ENCODE measurements at regions not wholly inside any gene's neighbourhood (a gene's known extent, or its start where the extent isn't known, plus 50 kb on each side); places are given as distances from the start of the nearest gene placed in this dataset.

- no peak for DNase-seq (ENCODE audit: extremely low read depth, low read depth, low spot score)
Observed at GRCh38 chr6:121810158-121811032, 374.9 kb downstream of the GJA1 start.

DNA sequence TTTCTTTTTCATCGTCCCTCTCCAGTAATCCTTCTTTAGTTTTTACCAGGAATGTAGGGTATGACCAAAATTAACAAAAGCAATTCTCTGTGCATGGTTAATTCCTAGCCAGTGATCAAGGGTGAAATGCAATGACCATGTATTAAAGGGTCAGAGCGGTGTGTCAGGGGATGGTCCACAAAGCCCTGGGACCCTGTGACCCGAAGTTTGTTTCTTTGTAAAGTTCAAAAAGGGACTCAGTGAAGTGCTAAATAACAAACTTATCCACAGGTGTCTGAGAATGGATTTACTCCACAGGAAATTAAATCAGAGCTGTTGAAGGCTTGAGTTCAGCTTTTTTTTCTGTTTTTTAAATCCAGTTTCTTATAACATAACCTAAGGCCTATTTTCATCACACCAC is 375.7 kb downstream of the GJA1 start:
- DNase-seq (ENCODE audit: extremely low read depth, low read depth, low spot score) = no peak

DNA sequence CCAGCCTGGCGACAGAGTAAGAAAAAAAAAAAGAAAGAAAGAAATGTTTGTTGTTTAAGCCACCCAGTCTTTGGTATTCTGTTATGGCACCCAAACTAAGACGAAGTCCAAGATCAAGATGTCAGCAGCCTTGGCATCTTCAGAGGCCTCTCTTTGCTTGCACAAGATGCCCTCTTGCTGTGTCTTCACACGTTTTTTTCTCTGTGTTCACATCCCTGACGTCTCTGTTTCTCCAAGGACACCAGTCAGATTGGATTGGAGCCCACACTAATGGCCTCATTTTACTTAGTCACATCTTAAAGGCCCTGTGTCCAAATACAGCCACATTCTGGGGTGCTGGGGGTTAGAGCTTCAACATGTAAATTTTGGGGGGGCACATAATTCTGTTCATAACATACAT is 380.9 kb downstream of the GJA1 start:
- DNase-seq (ENCODE audit: extremely low read depth, low read depth, low spot score) = no peak

DNA sequence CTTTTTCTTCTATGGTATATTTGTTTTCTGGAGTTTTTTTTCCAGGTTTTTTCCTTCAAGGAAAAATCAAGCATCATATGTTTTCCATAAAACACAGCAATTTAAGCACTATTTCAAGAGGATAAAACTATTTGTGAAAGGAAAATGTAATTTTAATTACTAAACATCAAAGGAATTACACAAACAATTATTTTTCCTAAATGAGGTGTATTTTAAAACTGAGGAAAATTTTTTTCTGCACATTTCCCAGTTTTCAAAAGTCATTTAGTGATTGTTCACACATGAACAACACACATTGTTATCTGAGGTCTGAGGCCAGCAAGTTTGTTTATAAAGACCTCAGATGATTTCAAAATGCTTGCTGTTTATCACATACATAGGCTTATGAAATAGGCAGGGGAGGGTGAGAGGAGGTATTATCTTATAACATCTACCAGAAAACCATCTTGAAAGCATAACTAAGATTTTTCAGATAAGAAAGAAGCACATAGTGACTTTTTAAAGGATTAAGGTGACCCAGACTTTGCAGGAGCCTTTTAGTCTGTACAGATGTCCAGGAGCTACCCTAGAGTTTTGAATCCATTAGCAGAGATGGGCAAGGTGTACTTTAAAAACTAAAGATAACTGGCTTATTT is 381.6 kb downstream of the GJA1 start:
- no peak for DNase-seq (ENCODE audit: extremely low read depth, low read depth, low spot score)

- DNase-seq (ENCODE audit: extremely low read depth, low read depth, low spot score) = no peak
Observed at GRCh38 chr6:121823437-121823851, 388.0 kb downstream of the GJA1 start.

- DNase-seq (ENCODE audit: extremely low read depth, low read depth, low spot score) = peak; percentile 96
Observed at GRCh38 chr6:121826156-121826810, 390.8 kb downstream of the GJA1 start.

- no peak for DNase-seq (ENCODE audit: extremely low read depth, low read depth, low spot score)
Observed at GRCh38 chr6:121828146-121828886, 392.9 kb downstream of the GJA1 start.

DNA sequence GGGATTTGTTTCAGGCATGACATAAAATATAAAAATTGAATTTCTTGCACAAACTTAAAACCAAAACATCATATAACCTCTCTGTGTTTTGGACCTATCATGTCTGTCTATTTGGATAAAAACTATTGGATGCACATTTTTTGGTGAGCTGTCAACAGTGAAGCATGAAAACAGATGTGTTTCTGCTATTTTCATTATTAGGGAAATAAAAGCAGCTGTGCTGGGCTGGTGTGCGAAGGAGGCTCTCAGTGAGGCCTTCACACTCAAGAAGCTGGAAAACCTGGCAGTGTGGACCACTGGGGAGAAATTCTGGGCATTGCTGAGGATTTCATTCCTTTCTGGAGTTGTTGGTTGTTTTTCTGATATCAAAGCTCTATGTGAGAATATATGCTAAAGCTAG is 395.3 kb downstream of the GJA1 start:
- DNase-seq (ENCODE audit: extremely low read depth, low read depth, low spot score) = no peak

DNA sequence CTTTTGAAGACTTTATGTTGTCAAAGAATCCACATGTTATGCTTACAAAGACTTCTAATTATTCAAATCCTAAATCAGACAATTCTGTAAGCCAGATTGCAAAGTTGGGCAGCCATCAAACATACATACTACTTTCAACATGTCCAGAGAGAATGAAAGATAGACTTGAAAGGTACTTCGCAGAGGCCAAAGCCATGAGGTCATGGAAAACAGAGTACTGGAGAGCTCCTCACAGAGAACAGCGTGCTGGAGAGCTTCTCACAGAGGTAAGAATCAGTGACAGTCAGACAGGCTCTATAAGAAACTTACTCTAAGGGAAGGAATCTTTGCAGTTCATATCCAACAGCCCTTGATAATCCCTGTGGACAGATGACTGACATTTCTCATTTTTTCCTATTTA is 400.2 kb downstream of the GJA1 start:
- DNase-seq (ENCODE audit: extremely low read depth, low read depth, low spot score) = no peak

- DNase-seq (ENCODE audit: extremely low read depth, low read depth, low spot score) = no peak
Observed at GRCh38 chr6:121837545-121838229, 402.2 kb downstream of the GJA1 start.

GRCh38 chr6:121838842-121839241 is 403.4 kb downstream of the GJA1 start:
- DNase-seq (ENCODE audit: extremely low read depth, low read depth, low spot score) = no peak

DNA sequence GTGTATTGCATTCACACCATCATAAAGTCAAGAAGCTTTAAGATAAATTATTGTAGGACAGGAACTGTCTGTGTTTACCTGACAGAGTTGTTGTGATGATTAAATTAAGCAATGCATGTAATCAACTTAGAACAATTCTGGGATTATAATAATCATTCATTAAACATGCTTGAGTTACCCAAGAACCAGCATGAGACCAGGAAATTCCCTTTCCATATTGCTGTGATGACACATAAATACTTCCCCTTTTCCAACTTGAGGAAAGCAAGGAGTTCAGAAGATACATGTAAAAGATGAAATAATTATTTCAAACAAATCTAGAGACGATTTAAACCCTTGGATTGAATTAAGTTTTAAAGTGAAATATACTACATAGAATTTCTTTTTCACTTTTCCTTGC is 404.4 kb downstream of the GJA1 start:
- no peak for DNase-seq (ENCODE audit: extremely low read depth, low read depth, low spot score)

GRCh38 chr6:121844898-121845297 is 409.5 kb downstream of the GJA1 start:
- no peak for DNase-seq (ENCODE audit: extremely low read depth, low read depth, low spot score)

DNA sequence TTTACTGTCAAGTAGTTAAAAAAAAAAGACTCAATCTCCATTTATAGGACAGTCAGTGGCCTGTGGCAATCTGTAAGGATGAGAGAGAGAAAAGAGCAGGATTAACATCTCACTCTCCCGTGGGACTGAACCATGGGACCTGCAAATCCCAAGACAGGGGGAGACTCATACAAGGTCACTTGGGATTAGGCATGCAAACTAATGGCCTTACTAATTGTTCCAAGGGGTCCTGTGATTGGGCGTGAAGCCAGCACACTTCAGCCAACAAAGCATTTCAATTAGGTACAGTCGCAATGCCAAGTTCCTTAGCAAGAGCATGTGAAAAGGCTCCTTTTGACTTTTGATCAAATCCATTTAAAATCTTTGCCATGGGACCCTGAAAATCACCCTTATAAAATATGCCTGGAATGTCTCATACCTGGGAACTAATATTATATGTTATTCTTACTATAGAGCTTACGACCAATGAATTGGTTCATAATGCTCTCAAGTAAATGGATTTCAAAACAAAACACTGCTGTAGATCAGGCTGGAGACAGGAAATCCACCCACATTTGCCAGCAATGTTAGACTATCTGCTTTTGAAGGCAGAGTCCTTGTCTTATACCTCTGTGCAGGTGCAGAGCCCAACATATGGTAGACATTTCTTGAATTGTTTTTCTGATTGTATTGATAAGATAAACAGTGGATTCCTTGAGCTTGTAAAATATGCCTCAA is 412.5 kb downstream of the GJA1 start:
- no peak for DNase-seq (ENCODE audit: extremely low read depth, low read depth, low spot score)

- no peak for DNase-seq (ENCODE audit: extremely low read depth, low read depth, low spot score)
Observed at GRCh38 chr6:121848523-121849255, 413.2 kb downstream of the GJA1 start.

- peak; percentile 55 for DNase-seq (ENCODE audit: extremely low read depth, low read depth, low spot score)
Observed at GRCh38 chr6:121849477-121849876, 414.0 kb downstream of the GJA1 start.

DNA sequence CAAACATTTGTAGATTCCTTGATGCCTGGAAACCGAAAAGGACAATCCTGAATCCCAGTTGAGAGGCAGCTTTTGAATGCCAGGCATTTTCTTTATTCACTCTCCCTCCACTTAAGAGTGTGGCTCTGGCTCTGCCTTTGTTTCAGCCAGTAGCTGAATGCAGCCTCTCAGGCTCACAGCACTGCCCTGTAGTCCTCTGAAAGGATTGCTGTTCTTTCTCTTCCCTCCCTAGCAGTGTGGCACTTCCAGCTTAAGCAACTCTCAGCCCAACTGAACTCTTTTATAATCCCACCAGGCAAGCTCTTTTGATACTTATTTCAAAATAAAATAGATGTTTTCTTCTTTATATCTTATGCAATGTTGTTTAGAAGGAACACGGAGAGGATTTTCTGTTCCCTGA is 415.6 kb downstream of the GJA1 start:
- no peak for DNase-seq (ENCODE audit: extremely low read depth, low read depth, low spot score)

- no peak for DNase-seq (ENCODE audit: extremely low read depth, low read depth, low spot score)
Observed at GRCh38 chr6:121853686-121854085, 418.2 kb downstream of the GJA1 start.

DNA sequence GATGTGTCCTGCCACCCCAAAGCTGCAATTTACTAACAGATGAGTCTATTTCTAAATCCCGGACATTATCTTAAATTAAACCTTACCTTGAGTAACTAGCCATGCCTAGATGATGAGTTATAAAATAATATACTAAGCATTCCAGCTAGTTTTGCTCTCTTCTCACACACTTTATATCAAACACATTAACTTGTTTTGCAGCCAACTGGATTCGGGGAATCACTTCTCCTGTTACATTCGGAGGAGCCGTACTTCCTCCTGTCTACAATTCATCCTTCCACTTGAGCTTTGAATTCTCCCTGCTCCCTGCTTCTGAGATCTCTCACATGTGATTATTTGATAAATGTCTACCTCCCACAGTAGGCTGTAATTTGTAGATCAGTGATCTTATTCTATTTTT is 420.1 kb downstream of the GJA1 start:
- DNase-seq (ENCODE audit: extremely low read depth, low read depth, low spot score) = no peak
